ENCODE measurements at regions not wholly inside any gene's neighbourhood (a gene's known extent, or its start where the extent isn't known, plus 50 kb on each side); places are given as distances from the start of the nearest gene placed in this dataset.
"Not testable (repeated sequence)": the region's sequence is repeated elsewhere in the genome, so short reads cannot be mapped to it uniquely, and the experiment has no call there.

- DNase-seq (ENCODE audit: low read depth in 2 of 3, low spot score in 1 of 3): no peak
Observed at GRCh38 chr16:6751191-6751590, 581.5 kb upstream of the RBFOX1 start.

GRCh38 chr16:6749698-6750097 is 582.9 kb upstream of the RBFOX1 start:
- no peak for DNase-seq (ENCODE audit: low read depth in 2 of 3, low spot score in 1 of 3)

GRCh38 chr16:6736302-6736701 is 596.3 kb upstream of the RBFOX1 start:
- DNase-seq (ENCODE audit: low read depth in 2 of 3, low spot score in 1 of 3): not testable (repeated sequence)

GRCh38 chr16:6735631-6736030 is 597.0 kb upstream of the RBFOX1 start:
- no peak for DNase-seq (ENCODE audit: low read depth in 2 of 3, low spot score in 1 of 3)

- DNase-seq (ENCODE audit: low read depth in 2 of 3, low spot score in 1 of 3): no peak
Observed at GRCh38 chr16:6732166-6732565, 600.5 kb upstream of the RBFOX1 start.

- DNase-seq (ENCODE audit: low read depth in 2 of 3, low spot score in 1 of 3): no peak
Observed at GRCh38 chr16:6728381-6728780, 604.3 kb upstream of the RBFOX1 start.

- DNase-seq (ENCODE audit: low read depth in 2 of 3, low spot score in 1 of 3): no peak
Observed at GRCh38 chr16:6726621-6727020, 606.0 kb upstream of the RBFOX1 start.

GRCh38 chr16:6725634-6726331 is 606.9 kb upstream of the RBFOX1 start:
- DNase-seq (ENCODE audit: low read depth in 2 of 3, low spot score in 1 of 3): no peak

- DNase-seq (ENCODE audit: low read depth in 2 of 3, low spot score in 1 of 3): not testable (repeated sequence)
Observed at GRCh38 chr16:6725206-6725605, 607.4 kb upstream of the RBFOX1 start.

- DNase-seq (ENCODE audit: low read depth in 2 of 3, low spot score in 1 of 3): no peak
Observed at GRCh38 chr16:6722786-6723185, 609.9 kb upstream of the RBFOX1 start.

GRCh38 chr16:6714510-6714909 is 618.1 kb upstream of the RBFOX1 start:
- no peak for DNase-seq (ENCODE audit: low read depth in 2 of 3, low spot score in 1 of 3)

GRCh38 chr16:6709736-6710135 is 622.9 kb upstream of the RBFOX1 start:
- DNase-seq (ENCODE audit: low read depth in 2 of 3, low spot score in 1 of 3): no peak

- no peak for DNase-seq (ENCODE audit: low read depth in 2 of 3, low spot score in 1 of 3)
Observed at GRCh38 chr16:6708576-6709215, 623.9 kb upstream of the RBFOX1 start.

GRCh38 chr16:6704306-6704930 is 628.2 kb upstream of the RBFOX1 start:
- no peak for DNase-seq (ENCODE audit: low read depth in 2 of 3, low spot score in 1 of 3)

- DNase-seq (ENCODE audit: low read depth in 2 of 3, low spot score in 1 of 3): no peak
Observed at GRCh38 chr16:6701096-6701495, 631.5 kb upstream of the RBFOX1 start.

- no peak for DNase-seq (ENCODE audit: low read depth in 2 of 3, low spot score in 1 of 3)
Observed at GRCh38 chr16:6698548-6698947, 634.1 kb upstream of the RBFOX1 start.

GRCh38 chr16:6695666-6696065 is 637.0 kb upstream of the RBFOX1 start:
- no peak for DNase-seq (ENCODE audit: low read depth in 2 of 3, low spot score in 1 of 3)

GRCh38 chr16:6694636-6695035 is 638.0 kb upstream of the RBFOX1 start:
- no peak for DNase-seq (ENCODE audit: low read depth in 2 of 3, low spot score in 1 of 3)

- not testable (repeated sequence) for DNase-seq (ENCODE audit: low read depth in 2 of 3, low spot score in 1 of 3)
Observed at GRCh38 chr16:6693418-6693817, 639.2 kb upstream of the RBFOX1 start.

GRCh38 chr16:6692874-6693273 is 639.8 kb upstream of the RBFOX1 start:
- no peak for DNase-seq (ENCODE audit: low read depth in 2 of 3, low spot score in 1 of 3)

GRCh38 chr16:6690741-6691140 is 641.9 kb upstream of the RBFOX1 start:
- no peak for DNase-seq (ENCODE audit: low read depth in 2 of 3, low spot score in 1 of 3)

GRCh38 chr16:6689643-6690042 is 643.0 kb upstream of the RBFOX1 start:
- no peak for DNase-seq (ENCODE audit: low read depth in 2 of 3, low spot score in 1 of 3)
